HG03460 (cell line): ENCODE measurements at regions not wholly inside any gene's neighbourhood (a gene's known extent, or its start where the extent isn't known, plus 50 kb on each side); places are given as distances from the start of the nearest gene placed in this dataset.

Experiments used
- ATAC-seq: cut with Tn5 transposase; IDR thresholded peaks from one replicate; pipeline ENCODE4 v1.9.1; 2021; ENCODE audit not compliant: unreplicated experiment

DNA sequence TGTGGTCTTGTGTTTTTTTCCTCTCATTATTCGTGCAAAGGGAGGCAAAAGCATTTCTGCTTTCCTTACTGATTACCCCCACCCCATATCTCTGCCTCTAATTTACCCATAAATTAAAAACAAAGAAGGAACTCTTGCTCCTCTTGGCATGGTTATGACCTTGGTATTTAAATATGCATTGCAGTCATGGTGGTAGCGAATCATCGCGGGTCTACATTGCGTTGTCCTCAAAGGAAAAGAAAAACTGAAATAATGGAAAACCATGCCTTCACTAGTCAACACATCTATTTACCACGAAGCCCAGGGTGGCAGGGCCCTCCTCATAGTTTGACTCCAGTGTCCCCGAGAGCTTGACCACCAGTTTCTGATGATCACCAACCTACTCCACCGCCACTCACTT is 126.7 kb upstream of the PARP11 start:
- no peak for ATAC-seq

DNA sequence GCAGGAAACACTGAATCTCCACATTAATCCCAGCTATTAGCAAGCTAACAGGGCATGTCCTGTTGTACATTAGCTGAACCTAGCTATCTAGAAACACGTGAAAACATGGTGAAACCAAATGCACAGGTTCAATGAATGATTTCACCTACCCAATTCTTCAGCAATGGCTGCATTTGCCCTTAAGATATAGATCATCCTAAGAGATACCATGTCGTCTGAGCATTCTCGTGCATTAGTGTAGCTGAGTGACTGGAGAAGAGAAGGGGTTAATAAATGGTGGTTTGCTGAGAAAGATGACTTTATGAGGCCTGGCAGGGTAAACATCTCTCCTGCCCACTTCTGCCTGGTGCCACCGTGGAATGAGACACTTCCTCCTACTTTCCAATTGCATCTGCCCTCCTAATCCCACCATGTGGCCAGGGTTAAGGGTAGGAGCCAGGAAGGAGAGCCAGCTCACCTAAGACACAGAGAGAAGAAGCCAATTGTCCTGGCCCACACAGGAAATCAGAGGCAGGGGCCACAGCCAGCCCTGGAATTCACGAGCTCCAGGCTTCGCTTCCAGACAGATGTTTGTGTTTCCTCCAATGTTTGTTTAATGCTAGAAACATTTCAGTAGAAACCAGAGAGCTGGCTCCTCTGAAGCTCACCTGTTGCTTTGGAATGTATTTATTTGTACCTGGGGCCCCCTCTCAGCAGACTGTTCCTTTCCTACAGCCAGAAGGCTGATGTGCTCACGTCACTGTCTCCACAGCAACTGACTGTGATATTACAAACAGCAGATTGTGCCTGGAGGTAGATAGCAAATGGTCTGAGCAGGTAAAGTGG is 126.0 kb upstream of the PARP11 start:
- no peak for ATAC-seq

DNA sequence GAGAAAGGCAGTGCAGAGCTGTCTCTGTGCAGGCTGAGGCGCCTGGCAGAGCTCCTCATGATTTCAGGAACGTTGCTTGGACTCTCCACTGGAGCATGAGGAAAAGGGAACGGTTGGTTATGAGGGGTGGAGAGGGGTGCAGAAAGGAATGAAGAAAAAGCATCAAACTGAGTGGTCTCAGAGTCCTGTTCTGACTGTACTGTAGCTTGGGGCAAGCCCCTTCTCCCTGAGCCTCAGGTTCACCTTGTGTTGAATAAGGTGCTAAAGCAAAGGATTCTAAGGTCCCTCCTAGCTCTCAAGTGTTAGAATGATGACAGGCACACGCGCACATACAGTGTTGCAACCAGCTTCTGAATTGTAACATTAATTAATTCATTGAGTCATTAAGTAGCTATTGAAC is 125.2 kb upstream of the PARP11 start:
- no peak for ATAC-seq

DNA sequence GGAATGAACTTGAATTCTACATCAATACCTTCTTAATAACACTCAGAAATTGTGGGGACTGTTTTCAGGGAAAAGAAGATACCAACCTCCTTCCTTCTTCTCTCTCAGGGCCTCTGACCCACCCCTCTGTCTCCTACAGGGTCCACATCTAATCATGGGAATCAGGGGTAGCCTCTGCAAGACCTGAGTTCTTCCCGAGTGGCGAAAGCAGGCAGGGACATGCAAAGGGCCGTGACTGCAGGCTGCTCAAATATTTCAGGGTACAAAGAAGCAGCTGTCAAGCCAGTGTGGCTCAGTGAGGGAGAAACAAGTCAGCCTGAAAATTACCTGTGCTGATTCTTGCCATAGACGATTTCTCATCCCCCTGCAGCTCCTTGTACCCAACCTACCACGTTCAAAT is 123.1 kb upstream of the PARP11 start:
- no peak for ATAC-seq

DNA sequence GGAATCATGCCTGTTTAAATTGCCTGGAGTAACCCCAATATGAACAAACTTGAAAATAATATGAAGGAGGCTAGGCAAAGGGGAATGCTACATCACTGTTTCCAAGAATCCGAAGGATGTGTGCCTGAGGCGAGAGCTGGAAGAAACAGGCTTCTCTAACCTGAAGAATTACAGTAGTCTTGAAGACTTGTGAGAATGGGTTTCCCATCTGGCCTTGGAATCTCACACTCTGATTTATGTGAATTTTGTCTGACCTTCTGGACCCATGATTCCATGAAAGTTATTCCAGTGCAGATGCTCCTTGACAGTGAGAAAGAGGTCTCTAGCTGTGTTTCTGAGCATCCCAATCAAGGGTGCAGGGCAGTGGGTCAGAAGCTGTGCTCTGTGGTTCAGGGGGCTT is 122.1 kb upstream of the PARP11 start:
- no peak for ATAC-seq

DNA sequence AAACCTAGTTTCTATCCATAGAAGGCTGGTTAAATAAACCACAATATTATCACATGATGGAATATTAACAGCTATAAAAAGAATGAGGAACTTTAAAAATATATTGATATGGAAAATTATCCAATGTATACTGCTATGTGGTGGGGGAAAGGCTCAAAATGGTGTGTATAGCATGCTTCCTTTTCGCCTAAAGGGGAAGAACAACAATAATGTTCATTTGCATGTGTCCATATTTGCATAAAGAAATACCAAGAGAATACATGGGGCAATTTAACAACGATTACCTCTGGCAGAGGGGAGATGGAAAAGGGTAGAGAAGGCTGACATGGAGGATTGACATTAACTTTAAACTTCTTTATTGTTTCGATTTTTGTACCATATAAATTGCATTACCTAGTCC is 121.3 kb upstream of the PARP11 start:
- no peak for ATAC-seq

DNA sequence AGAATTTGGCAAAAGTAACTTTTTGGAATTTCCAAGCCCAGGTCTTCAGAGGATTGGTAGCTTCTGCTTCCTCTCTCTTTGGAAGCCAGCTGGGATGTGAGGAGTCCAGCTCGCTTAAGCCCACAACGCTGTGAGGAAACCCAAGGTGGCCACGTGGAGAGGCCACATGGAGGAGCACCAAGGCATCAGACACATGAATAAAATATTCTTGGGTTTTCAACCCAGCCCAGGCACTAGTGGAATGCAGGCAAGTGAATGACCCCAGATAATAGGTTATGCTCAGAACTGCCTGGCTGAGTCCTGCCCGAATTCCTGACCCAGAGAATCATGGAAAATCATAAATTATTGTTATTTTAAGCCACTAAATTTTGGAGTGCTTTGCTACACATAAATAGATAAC is 119.7 kb upstream of the PARP11 start:
- no peak for ATAC-seq

DNA sequence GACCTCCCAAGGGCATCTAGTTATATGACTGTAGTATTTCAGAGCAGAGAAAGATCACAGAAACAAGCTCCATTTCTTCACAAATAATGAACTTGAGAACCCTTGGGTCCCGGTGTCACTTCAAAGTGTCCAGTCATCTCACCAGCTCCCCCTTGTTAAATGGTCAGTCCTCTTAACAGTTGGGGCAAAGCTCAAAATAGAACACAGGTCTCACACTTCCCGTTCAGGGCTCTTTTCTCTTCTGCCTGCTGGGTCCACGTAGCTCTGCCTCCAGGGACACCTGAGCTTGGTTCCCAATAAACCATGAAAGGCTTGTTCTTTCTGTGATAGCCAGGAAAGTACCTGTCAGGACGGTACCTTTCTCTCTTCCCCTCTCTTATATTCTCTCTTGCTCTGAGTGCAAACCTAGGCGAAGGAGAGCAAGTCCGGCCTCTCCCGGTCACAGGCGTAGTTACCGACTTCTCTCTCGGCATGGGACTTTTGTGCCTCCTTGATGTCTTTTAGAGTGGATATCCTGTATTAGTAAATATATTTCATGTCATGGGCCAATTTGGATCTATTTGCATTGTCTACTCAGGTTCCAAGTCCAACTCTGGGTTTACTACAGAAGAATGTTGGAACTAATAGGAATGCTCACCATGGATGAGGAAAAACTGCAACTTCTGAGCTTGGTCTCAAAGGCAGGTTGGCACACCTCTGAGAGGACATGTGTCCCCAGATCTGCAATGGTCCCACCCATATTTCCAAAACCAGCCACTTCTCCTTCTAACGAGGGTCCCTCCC is 118.8 kb upstream of the PARP11 start:
- no peak for ATAC-seq

DNA sequence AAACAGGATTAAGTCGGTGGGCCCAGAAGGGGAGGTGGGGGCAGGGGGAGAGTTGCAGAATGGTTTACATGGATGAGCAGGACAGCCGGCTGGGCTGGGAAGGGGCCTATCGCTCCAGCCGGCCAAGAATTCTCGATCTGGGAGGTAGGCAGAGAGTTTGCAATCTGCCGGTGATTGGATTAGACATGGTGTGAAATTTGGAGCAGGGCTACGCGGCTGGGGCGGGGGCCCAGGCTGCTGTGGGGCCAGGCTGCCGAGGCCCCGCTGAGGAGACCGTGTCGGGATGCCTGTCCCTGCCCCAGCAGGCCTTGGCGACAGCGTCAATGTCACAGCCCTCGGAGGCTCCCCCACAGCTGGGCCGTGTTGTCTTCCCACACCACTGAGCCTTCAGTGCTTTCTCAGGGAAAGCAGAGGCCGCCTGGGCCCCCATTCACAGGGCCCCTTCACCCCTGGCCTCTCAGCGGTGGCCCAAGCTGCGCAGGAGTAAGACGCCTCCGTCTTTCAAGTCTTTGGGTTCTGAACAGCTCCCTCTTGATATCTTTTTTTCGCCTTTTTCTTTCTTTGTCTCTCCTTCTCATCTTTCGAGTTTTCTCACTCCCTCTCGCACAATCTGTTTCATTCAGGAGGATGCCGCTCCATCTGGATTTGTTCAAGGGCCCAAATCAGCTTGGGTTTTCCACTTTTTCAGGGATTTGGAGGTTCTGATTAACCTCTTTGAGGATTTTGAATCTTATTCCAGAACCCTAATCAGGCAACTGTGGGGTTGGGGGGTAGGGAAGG is 117.5 kb upstream of the PARP11 start:
- ATAC-seq, result no peak

DNA sequence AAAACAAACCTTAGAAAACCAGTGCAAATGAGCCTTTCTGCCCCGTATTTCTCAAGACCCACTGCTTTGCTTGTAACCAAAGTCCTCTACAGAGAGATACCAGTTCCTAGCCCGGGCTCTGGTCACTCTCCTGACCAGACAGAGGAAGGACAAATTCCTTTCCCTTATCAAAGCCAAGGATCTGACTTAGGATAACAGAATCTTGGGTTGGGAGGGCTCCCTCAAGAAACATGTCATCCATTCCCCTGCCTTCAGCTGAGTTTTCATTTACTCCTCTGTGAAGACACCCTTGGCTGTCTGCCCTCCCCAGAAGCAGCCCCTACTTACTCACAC is 116.0 kb upstream of the PARP11 start:
- ATAC-seq, result no peak

DNA sequence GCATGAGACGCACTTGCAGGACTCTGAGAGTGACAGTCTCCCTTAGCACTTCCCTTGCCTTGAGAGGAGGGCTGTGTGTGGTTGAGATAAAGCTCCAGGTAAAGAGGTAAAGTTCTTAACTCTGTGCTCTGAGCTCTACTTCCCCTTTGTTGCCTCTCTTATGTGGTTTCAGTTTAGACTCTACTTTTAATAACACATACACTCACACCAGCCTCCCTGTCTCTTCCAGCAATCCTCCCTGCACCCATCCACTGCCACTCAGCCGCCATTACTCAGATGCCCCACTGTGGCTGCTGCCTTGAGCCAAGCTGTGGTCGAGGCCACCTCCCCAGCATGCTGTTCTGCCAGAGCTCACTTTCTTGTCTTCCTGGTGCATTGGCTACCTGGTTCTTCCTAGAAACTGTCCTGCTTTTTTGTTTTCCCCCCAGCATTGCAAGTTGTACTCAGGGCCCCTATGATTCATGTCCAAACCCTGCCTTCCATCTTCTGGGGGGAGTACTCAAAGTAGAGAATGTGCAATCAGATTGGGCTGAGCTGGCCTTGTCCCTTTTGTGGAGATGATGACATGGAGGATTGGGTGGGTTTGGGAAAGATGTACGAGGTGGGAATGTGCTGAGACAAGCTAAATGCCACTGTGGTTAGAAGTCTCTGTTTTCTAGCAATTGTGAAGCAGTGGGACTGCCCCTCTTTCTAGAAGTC is 115.5 kb upstream of the PARP11 start:
- ATAC-seq, result no peak

DNA sequence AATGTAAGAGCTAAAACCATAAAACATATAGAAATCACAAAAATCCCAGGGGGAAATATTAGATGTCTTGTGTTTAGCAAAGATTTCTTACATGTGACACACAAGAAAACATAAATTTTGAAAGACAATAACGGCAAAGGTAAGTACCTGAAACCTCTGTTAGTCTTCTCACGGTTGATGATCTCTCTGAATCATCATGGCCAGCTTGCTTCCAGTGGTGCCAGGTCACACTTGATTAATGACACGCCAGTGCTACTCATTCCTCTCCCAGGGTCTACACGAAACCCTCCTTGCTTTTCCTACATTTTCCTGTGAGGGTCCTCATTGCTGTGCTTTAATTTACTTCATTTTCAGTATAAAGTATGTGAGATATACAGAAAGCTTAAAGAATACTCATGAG is 114.4 kb upstream of the PARP11 start:
- no peak for ATAC-seq

DNA sequence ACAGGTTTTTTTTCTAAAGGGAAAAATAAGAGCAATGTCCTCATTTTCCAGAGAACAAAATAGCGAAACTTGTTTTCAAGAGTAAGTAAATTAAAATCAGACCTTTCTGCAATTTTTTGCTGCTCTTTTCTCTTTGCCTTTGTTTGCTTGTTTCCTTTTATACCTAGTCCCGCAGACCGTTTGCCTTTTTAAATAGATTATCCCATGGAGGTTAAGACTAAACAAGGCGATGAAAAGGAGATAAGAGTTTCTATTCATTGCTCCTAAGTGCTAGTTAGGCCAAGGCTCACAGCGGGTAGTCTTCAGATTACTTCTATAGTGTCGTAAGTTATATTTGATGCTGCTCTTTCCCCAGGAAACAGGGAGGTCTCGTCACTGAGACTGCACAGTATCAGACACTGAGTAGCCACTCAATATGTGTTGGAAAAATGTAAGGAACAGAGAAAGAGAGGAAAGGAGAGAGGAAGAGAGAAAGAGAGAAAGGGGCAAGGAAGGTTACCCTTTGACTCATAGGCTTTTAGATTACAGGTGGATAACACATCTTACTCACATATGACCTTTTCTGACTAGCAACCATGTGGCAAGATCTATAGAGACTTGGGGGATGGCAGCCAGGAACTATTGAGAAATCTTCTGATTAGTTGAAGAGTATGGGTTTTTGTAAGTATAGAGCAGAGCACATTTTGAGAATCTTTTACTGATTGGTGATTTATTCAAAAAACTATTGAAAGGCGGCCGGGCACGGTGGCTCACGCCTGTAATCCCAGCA is 107.5 kb upstream of the PARP11 start:
- no peak for ATAC-seq

DNA sequence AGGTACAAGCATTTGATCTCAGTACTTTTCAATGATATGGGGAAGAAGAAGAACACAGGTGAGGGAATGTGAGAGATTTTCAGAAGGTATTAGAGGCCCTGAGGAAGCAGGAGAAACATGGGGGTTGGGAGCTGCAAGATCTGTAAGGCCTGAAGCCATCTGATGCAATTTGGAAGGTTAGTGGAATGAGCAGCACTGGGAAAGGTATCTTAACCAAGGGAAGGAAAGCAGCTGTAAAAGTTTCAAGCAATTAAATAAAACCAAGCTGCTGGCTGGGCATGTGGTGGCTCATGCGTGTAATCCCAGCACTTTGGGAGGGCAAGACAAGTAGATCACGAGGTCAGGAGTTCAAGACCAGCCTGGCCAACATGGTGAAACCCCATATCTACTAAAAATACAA is 104.4 kb upstream of the PARP11 start:
- no peak for ATAC-seq

DNA sequence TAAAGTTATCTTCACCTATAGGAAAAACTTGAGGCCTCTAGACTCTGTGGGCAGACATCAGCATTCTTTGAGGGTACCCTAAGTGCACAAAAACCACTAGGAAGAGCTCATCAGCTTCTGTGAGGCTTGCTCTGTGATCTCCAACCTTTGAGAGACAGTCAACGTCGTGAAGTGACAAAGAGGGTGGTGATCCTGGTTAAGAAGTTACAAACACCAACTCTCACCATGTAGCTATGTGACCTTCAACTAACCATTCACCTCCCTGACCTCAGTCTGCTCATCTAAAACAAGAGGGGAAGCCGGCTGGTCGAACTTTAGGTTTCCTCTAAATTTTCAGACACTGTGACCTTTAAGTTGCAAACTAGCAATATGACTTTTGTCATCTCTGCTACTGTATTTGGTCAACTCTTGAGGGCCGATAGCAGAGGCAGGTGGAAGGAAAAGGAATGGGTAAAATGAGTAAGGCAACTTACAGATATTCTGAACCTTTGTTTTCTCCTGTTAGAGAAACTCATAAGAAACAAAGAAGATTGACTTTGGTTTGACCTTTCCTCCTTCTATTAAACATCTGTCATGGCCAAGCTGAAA is 103.2 kb upstream of the PARP11 start:
- no peak for ATAC-seq

DNA sequence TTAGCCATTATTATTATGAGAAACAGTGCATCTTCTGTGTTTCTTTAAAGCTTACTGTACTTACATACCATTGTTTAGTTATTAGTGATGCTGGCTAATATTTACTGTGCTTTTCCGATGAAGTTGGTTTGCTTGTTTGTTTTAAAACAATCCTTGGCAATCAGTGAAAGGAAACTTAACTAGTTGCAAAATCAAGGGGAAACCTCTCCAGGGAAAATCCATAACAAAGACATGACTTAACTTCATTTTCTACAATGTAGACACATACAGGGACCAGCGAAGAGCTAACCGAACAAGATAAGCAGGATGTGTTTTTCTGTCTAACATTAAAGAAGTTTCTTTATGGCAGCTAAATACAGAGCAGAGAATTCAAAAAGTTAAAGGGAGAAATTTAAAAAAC is 102.5 kb upstream of the PARP11 start:
- no peak for ATAC-seq

DNA sequence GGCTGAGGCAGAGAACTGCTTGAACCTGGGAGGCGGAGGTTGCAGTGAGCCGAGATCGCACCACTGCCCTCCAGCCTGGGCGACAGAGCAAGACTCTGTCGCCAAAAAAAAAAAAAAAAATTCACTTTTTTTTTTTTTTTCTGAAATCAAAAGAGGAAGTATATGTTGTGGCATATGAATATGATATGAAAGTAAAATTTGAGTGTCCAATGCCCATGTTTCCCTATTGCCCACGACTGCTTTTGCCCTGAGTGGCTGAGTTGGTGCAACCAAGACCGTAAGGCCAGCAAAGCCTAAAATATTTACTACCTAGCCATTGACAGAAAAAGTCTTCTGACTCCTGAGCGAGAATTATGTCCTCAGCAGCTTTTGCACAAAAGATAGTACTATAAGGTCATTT is 101.7 kb upstream of the PARP11 start:
- ATAC-seq, result no peak

DNA sequence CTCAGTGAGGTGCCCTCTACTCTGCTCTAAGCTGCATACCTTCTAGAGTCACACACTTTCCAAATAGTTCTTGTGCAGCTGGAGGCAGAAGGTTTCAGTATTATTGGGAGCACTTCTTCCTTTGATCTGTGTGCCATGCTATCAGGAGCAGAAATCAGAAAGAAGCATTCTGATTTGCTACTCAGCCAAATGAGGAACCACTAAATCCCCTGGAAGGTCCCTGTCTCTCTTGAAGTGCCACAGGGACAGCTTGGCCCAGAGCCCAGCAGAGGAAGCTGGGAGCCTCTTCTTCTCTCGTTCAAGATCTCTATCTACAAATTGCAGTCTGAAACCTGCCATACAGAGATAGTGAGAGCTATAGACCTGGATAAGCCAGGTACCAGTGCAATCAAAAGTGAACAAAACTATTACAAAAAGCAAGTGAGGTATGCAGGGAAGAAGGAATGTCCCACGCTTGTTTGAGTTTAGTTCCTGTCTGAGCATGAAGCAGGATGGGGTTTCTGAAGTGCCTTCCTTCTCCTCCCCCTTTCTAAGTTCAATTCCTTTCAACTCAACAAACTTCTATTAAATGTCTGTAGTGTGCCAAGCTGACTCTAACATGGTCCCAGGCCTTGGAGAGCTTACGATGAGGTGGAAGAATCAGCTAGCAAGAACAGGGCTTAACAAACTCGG is 100.9 kb upstream of the PARP11 start:
- no peak for ATAC-seq

DNA sequence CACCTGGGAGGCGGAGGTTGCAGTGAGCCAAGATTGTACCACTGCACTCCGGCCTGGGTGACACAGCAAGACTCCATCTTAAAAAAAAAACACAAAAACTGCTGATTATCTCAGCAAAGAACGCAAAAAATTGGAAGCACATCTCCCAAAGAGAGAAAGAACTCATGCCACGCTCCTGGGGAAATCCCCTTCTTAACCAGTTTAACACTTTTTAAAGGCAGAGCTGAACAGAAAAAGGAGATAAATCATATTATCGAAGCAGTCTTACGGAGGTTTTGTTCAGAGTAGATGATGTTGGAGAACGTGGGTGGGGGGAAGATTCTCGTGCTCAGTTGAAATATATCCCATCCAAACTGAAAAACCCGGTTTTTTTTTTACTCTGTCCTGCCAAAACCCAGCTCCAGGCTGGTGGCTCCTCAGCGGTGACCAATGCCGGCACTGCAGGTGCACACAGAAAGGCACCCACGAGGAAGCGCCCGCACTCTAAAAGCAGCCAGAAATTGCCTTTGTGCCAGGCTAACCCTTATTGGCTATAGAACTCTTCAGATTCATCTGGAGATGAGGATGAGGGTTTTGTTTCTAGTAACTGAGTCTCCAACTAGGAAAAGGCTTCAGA is 100.2 kb upstream of the PARP11 start:
- ATAC-seq, result no peak
